Testis (tissue), 2 donors: ENCODE measurements at regions not wholly inside any gene's neighbourhood (a gene's known extent, or its start where the extent isn't known, plus 50 kb on each side); places are given as distances from the start of the nearest gene placed in this dataset.
A peak's percentile ranks its signal among the peaks of the same experiment; 100 is the strongest.

ENCODE experiments used
- DNase-seq: peaks from one replicate; pipeline ENCODE4 v3.0.0-alpha.2; 2019
- H3K27ac ChIP-seq, 2 donors: fragments of 200-600 bp; sonication (generic); one replicate each; pipeline ENCODE4 v1.5.1; 2019
- H3K27me3 ChIP-seq: fragments of 200-600 bp; sonication (generic); one replicate; pipeline ENCODE4 v1.5.1; 2019
- H3K36me3 ChIP-seq: fragments of 200-600 bp; sonication (generic); one replicate; pipeline ENCODE4 v1.5.1; 2017; ENCODE audit warnings: low read depth; ENCODE audit errors: missing control alignments
- H3K4me1 ChIP-seq: fragments of 200-600 bp; sonication (generic); one replicate; pipeline ENCODE4 v1.5.1; 2019
- H3K4me3 ChIP-seq, 2 donors: fragments of 200-600 bp; sonication (generic); one replicate each; pipeline ENCODE4 v1.5.1; 2017 to 2019
- H3K9me3 ChIP-seq: fragments of 200-600 bp; sonication (generic); one replicate; pipeline ENCODE4 v1.5.1; 2017
- POLR2A ChIP-seq: fragments of 450-650 bp; IDR thresholded peaks from one replicate; pipeline ENCODE4 v1.6.1; 2017; ENCODE audit warnings: antibody characterized with exemption, mild to moderate bottlenecking, moderate library complexity
- WGBS, 2 donors: methylation state at CpG; one replicate each; pipeline ENCODE4 v1.1.5; 2018; 5-methylcytosine and 5-hydroxymethylcytosine counted together
- intact Hi-C: fragments of 100-400 bp; cut with DNase I; formaldehyde crosslinking; loops from one replicate; pipeline ENCODE4 v1.15.1; 2023; ENCODE audit warnings: low total_unique reads
- TF ChIP-seq, protein P1 (sequence below), 3 experiments: fragments of 450-650 bp in 2 of 3; fragments of 200-600 bp in 1 of 3; sonication (generic) in 1 of 3; IDR thresholded peaks; one replicate each; pipeline ENCODE4 v1.5.1; 2016 to 2019; ENCODE audit warnings: antibody characterized with exemption in 3 of 3, mild to moderate bottlenecking in 2 of 3, moderate library complexity in 1 of 3

- intact Hi-C loops: no loop called here
- DNase-seq: no peak
- 40 to 60% methylated on average over 1 of the region's 1 CpG for WGBS, 2 donors
Measured at GRCh38 chr12:77256956-77257355, 191.6 kb upstream of the E2F7 start.

DNA sequence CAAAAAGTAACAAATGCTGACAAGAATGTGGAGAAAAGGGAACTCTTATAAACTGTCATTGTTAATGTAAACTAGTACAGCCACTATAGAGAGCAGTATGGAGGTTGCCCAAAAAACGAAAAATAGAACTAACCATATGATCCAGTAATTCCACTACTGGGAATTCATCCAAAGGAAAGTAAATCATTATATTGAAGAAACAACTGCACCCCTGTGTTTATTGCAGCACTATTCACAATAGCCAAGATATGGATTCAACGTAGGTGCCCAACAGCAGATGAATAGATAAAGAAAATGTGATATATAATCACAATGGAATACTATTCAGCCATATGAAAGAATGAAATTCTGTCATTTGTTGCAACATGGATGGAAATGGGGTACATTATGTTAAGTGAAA is 188.0 kb upstream of the E2F7 start:
- H3K9me3 ChIP-seq: no peaks in the 10 kb centered on the region
- DNase-seq: no peak
- intact Hi-C loops: no loop called here
- WGBS, 2 donors: 79 to 87% methylated on average over 2 of the region's 2 CpGs
- no peaks in the 10 kb centered on the region for H3K4me1 ChIP-seq
- H3K27ac ChIP-seq: no peak overlapping the region
- TF ChIP-seq, protein P1, sequence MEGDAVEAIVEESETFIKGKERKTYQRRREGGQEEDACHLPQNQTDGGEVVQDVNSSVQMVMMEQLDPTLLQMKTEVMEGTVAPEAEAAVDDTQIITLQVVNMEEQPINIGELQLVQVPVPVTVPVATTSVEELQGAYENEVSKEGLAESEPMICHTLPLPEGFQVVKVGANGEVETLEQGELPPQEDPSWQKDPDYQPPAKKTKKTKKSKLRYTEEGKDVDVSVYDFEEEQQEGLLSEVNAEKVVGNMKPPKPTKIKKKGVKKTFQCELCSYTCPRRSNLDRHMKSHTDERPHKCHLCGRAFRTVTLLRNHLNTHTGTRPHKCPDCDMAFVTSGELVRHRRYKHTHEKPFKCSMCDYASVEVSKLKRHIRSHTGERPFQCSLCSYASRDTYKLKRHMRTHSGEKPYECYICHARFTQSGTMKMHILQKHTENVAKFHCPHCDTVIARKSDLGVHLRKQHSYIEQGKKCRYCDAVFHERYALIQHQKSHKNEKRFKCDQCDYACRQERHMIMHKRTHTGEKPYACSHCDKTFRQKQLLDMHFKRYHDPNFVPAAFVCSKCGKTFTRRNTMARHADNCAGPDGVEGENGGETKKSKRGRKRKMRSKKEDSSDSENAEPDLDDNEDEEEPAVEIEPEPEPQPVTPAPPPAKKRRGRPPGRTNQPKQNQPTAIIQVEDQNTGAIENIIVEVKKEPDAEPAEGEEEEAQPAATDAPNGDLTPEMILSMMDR (IDR thresholded peaks at IDR 0.05): no peak
- no peak for TF ChIP-seq POLR2A
- no peaks in the 10 kb centered on the region for H3K36me3 ChIP-seq
- no peak overlapping the region for H3K4me3 ChIP-seq
- no peaks in the 10 kb centered on the region for H3K27me3 ChIP-seq

More at GRCh38 chr12:77256956-77257355, 191.6 kb upstream of the E2F7 start:
- Histone ChIP-seq H3K9me3 (no peaks in the 10 kb centered on the region), H3K4me1 (no peaks in the 10 kb centered on the region), H3K27me3 (no peaks in the 10 kb centered on the region), H3K36me3 (no peaks in the 10 kb centered on the region), H3K27ac (no peak overlapping the region), H3K4me3 (no peak overlapping the region)
- TF ChIP-seq, protein P1 (IDR thresholded peaks at IDR 0.05): no peak
- no peak for TF ChIP-seq POLR2A

DNA sequence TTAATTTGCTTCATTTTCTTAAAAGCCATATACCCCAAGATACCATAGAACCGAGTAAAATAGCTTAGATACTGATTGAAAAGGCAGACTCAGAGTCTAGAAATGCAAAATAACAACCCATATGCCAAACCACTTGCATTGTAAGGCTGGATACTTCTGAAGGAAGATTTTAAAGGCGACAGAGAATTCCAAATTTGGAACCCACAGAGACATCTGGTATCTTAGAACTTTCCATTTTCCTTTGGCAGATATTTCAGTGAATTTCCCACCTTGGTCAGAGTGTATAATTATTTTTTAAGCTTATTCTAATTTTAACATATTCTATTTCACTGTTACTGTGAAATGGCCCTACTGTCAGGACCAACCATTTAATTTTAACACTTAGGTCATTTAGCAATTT is 186.4 kb upstream of the E2F7 start:
- intact Hi-C loops: no loop called here
- H3K27ac ChIP-seq: no peak overlapping the region
- H3K27me3 ChIP-seq: no peaks in the 10 kb centered on the region
- H3K4me1 ChIP-seq: no peaks in the 10 kb centered on the region
- 90% methylated on average over 2 of the region's 2 CpGs for WGBS, 2 donors
- no peaks in the 10 kb centered on the region for H3K36me3 ChIP-seq
- no peak for DNase-seq
- no peak overlapping the region for H3K4me3 ChIP-seq
- no peaks in the 10 kb centered on the region for H3K9me3 ChIP-seq
- TF ChIP-seq, protein P1 (IDR thresholded peaks at IDR 0.05): no peak
- no peak for TF ChIP-seq POLR2A

GRCh38 chr12:77249892-77250291 is 184.5 kb upstream of the E2F7 start:
- TF ChIP-seq, protein P1 (IDR thresholded peaks at IDR 0.05): no peak
- TF ChIP-seq POLR2A: no peak
- intact Hi-C loops: no loop called here

DNA sequence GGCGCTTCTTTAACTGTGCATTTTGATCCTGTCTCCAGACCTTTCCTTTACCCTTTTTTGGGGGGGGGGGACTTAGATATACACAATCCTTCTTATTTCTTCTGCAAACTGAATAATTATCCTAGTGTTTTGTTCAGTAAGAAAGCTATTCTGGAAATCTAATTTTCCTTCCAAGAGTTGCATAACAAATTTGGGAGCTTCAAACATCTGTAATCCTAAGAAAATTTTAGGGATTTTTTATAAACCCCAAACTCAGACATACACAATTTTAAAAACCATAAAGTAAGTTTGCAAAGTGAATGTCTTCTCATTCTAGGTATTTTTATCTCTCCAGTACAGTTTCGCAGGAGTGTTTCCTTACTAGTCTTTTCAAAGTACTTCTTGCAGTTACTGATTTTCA is 182.7 kb upstream of the E2F7 start:
- WGBS, 2 donors: 62 to 81% methylated on average over 2 of the region's 2 CpGs
- no peaks in the 10 kb centered on the region for H3K9me3 ChIP-seq
- intact Hi-C loops: no loop called here
- no peaks in the 10 kb centered on the region for H3K4me1 ChIP-seq
- DNase-seq: no peak
- TF ChIP-seq, protein P1 (IDR thresholded peaks at IDR 0.05): no peak
- no peak for TF ChIP-seq POLR2A
- H3K27ac ChIP-seq: peak overlapping the region in 1 of 2 donors; percentile 6
- H3K4me3 ChIP-seq: no peak overlapping the region
- no peaks in the 10 kb centered on the region for H3K27me3 ChIP-seq
- H3K36me3 ChIP-seq: no peaks in the 10 kb centered on the region

More at GRCh38 chr12:77249892-77250291, 184.5 kb upstream of the E2F7 start:
- no peaks in the 10 kb centered on the region for H3K9me3 ChIP-seq
- H3K4me3 ChIP-seq: no peak overlapping the region
- H3K27me3 ChIP-seq: no peaks in the 10 kb centered on the region
- H3K27ac ChIP-seq: no peak overlapping the region
- no peaks in the 10 kb centered on the region for H3K4me1 ChIP-seq
- DNase-seq: no peak
- 95 to 96% methylated on average over 5 of the region's 5 CpGs for whole genome bisulfite sequencing, 2 donors
- no peaks in the 10 kb centered on the region for H3K36me3 ChIP-seq
